SU-DHL-6 (cell line): ENCODE measurements at regions not wholly inside any gene's neighbourhood (a gene's known extent, or its start where the extent isn't known, plus 50 kb on each side); places are given as distances from the start of the nearest gene placed in this dataset.

Source experiments
- CTCF ChIP-seq: fragments of 200-600 bp; sonication (generic); IDR thresholded peaks from one replicate; pipeline ENCODE4 v1.5.1; 2017; ENCODE audit warnings: antibody characterized with exemption, mild to moderate bottlenecking, low read length, moderate library complexity; ENCODE audit not compliant: insufficient read depth, poor library complexity, severe bottlenecking
- EZH2phosphoT487 ChIP-seq: fragments of 200-600 bp; sonication (generic), shearing (Covaris generic); conservative IDR thresholded peaks from 2 replicates; pipeline ENCODE4 v1.6.1; 2018; ENCODE audit warnings: mild to moderate bottlenecking, antibody characterized with exemption, low read length, moderate library complexity, mixed read lengths

DNA sequence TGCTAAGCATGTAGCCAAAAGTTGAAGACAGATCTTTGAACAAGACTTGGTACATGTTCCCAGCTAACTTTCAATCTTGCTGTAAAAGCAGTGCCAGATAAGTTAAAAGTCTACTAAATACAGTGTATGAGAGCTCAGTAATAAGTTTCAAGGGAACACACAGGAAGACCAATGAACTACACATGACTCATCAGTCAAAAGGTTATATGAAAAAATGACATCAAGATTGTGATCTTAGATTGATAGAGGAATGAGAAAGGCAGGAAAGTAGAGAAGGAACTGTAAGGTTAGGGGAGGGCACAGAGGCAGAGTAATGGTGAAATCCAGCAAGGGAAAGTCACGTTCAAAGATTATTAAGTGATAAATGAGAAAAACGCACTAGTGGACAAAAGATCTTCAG is 249.9 kb upstream of the FLRT2 start:
- TF ChIP-seq CTCF (no peak), EZH2phosphoT487 (no peak)
